HEK293T (cell line): ENCODE measurements at regions not wholly inside any gene's neighbourhood (a gene's known extent, or its start where the extent isn't known, plus 50 kb on each side); places are given as distances from the start of the nearest gene placed in this dataset.
A peak's percentile ranks its signal among the peaks of the same experiment; 100 is the strongest.

ENCODE experiments used
- CTCF ChIA-PET: fragments of 350-600 bp; formaldehyde crosslinking; extraction: SDS; loops from one replicate; lab custom pipeline; 2021; ENCODE audit warnings: antibody characterized with exemption, inconsistent platforms; lab: Yijun Ruan, JAX
- POLR2A ChIA-PET: fragments of 350-600 bp; formaldehyde crosslinking; extraction: SDS; loops from one replicate; lab custom pipeline; 2020; ENCODE audit warnings: antibody characterized with exemption, inconsistent platforms; lab: Yijun Ruan, JAX
- DNase-seq: peaks from one replicate; pipeline ENCODE4 v3.0.0; 2012; ENCODE audit warnings: mixed read lengths; ENCODE audit errors: extremely low spot score
- ARNT ChIP-seq: fragments of 450-650 bp; IDR thresholded peaks from 2 replicates; pipeline ENCODE4 v1.6.1; 2017; ENCODE audit warnings: mild to moderate bottlenecking
- BHLHE40 ChIP-seq: fragments of 450-650 bp; IDR thresholded peaks from 2 replicates; pipeline ENCODE4 v1.6.1; 2016; ENCODE audit warnings: mild to moderate bottlenecking, moderate library complexity, borderline replicate concordance
- CTBP1 ChIP-seq: fragments of 450-650 bp; IDR thresholded peaks from 2 replicates; pipeline ENCODE4 v1.6.1; 2016; ENCODE audit warnings: borderline replicate concordance
- ELF4 ChIP-seq: fragments of 450-650 bp; IDR thresholded peaks from 2 replicates; pipeline ENCODE4 v1.6.1; 2017; ENCODE audit warnings: antibody characterized with exemption
- FOXA1 ChIP-seq: fragments of 450-650 bp; IDR thresholded peaks from 2 replicates; pipeline ENCODE4 v1.6.1; 2016; ENCODE audit warnings: mild to moderate bottlenecking
- FOXK2 ChIP-seq: fragments of 450-650 bp; IDR thresholded peaks from 2 replicates; pipeline ENCODE4 v1.6.1; 2016; ENCODE audit warnings: mild to moderate bottlenecking
- FOXM1 ChIP-seq: fragments of 450-650 bp; IDR thresholded peaks from 2 replicates; pipeline ENCODE4 v1.6.1; 2017; ENCODE audit warnings: mild to moderate bottlenecking, borderline replicate concordance
- HDGF ChIP-seq: fragments of 450-650 bp; IDR thresholded peaks from 2 replicates; pipeline ENCODE4 v1.6.1; 2017; ENCODE audit warnings: antibody characterized with exemption, borderline replicate concordance
- L3MBTL2 ChIP-seq: fragments of 450-650 bp; conservative IDR thresholded peaks from 2 replicates; pipeline ENCODE4 v1.6.1; 2016; ENCODE audit warnings: mild to moderate bottlenecking
- LEF1 ChIP-seq: fragments of 450-650 bp; IDR thresholded peaks from 2 replicates; pipeline ENCODE4 v1.6.1; 2017; ENCODE audit warnings: mild to moderate bottlenecking, borderline replicate concordance
- NFRKB ChIP-seq: fragments of 450-650 bp; IDR thresholded peaks from 2 replicates; pipeline ENCODE4 v1.6.1; 2016; ENCODE audit warnings: mild to moderate bottlenecking, moderate library complexity
- SP1 ChIP-seq: fragments of 450-650 bp; IDR thresholded peaks from 2 replicates; pipeline ENCODE4 v1.6.1; 2017
- SUZ12 ChIP-seq: fragments of 450-650 bp; IDR thresholded peaks from 2 replicates; pipeline ENCODE4 v1.6.1; 2016; ENCODE audit warnings: mild to moderate bottlenecking
- TARDBP ChIP-seq: fragments of 450-650 bp; IDR thresholded peaks from 2 replicates; pipeline ENCODE4 v1.6.1; 2016
- ZNF384 ChIP-seq: fragments of 450-650 bp; IDR thresholded peaks from 2 replicates; pipeline ENCODE4 v1.6.1; 2016
- TF ChIP-seq, protein P1 (sequence below): fragments of 450-650 bp; IDR thresholded peaks from 2 replicates; pipeline ENCODE4 v1.6.1; 2016

DNA sequence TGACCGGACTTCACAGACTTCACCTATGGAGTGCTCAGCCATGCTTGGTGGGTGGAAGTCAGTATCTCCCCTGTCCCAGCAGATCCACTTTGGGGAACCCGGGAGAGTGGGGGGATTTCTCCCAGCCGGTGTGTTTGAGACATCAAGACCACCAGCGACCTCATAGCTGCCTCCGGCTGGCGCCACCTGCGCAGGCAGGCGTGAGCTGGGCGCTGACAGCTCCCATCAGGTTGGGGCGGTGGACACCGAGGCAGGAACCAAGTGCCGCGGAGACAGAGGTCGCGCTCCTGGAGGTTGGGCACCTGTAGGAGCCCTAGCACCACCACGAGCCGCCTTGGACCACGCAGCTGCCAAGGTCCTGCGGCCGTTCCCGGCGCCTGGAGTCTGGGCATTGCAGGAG, 124.0 kb upstream of the LARP1 start:
- TF ChIP-seq BHLHE40 = no peak
- no peak for TF ChIP-seq L3MBTL2
- no peak for TF ChIP-seq NFRKB
- TF ChIP-seq HDGF = no peak
- POLR2A ChIA-PET = no interaction called here
- CTCF ChIA-PET = interaction anchor here (0.6 kb wide), 1 partner anchor 140 kb away, joined by 3 read pairs; no protein-coding TSS in a partner anchor
- DNase-seq = no peak

DNA sequence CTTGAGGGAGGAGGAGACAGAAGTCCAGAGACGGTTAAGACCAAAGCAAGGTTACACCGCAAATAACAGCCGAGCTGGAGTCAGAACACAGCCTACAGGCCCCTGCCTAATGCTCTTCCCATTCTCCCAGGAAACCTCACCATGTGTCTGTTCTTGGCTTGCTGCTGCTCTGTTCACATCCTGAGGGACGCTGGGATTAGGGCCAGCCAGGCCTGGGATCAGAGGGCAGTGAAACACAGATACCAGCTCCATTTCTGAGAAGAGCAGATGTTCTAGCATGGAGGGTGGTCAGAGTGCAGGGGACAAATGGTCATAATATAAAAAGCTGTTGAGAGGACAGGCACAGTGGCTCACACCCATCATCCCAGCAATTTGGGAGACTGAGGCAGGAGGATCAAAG, 124.8 kb upstream of the LARP1 start:
- TF ChIP-seq, protein P1, sequence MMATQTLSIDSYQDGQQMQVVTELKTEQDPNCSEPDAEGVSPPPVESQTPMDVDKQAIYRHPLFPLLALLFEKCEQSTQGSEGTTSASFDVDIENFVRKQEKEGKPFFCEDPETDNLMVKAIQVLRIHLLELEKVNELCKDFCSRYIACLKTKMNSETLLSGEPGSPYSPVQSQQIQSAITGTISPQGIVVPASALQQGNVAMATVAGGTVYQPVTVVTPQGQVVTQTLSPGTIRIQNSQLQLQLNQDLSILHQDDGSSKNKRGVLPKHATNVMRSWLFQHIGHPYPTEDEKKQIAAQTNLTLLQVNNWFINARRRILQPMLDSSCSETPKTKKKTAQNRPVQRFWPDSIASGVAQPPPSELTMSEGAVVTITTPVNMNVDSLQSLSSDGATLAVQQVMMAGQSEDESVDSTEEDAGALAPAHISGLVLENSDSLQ = no peak
- TF ChIP-seq SUZ12 (no peak), HDGF (no peak), FOXM1 (no peak), ARNT (no peak), ZNF384 (no peak), CTBP1 (no peak), SP1 (no peak), L3MBTL2 (no peak), FOXK2 (no peak), LEF1 (no peak), ELF4 (no peak), BHLHE40 (no peak)
- no peak for DNase-seq
- CTCF ChIA-PET = interaction anchor here (0.8 to 1.6 kb wide), 2 partner anchors 19 to 221 kb away, joined by 4 read pairs; no protein-coding TSS in a partner anchor
- POLR2A ChIA-PET = no interaction called here

DNA sequence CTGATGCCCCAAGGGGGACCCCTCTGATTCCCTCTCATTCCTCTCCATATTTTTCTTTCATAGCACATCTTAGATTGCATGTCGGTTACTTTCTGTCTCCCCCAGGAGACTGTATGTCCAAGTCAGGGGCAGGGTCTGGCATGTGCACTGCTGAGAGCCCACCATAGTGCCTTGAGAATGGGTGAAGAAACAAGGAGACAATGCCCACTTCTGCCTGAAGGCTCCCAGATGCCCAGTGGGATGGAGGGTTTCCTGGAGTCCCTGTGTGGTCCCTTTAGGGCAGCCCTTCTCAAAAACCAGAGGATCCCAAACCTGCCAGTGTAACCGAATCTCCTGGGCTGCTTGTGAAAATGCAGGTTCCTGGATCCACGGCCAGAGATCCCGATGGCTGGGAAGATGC, 126.5 kb upstream of the LARP1 start:
- TF ChIP-seq BHLHE40 = no peak
- no peak for TF ChIP-seq SP1
- no peak for TF ChIP-seq ARNT
- no peak for TF ChIP-seq NFRKB
- TF ChIP-seq, protein P1 = no peak
- no peak for TF ChIP-seq HDGF
- no peak for TF ChIP-seq TARDBP
- no peak for TF ChIP-seq FOXM1
- TF ChIP-seq ZNF384 = no peak
- no peak for TF ChIP-seq ELF4
- POLR2A ChIA-PET = no interaction called here
- no peak for DNase-seq
- CTCF ChIA-PET = interaction anchor here (0.5 to 0.6 kb wide), 2 partner anchors 19 to 555 kb away, joined by 3 read pairs; no protein-coding TSS in a partner anchor

DNA sequence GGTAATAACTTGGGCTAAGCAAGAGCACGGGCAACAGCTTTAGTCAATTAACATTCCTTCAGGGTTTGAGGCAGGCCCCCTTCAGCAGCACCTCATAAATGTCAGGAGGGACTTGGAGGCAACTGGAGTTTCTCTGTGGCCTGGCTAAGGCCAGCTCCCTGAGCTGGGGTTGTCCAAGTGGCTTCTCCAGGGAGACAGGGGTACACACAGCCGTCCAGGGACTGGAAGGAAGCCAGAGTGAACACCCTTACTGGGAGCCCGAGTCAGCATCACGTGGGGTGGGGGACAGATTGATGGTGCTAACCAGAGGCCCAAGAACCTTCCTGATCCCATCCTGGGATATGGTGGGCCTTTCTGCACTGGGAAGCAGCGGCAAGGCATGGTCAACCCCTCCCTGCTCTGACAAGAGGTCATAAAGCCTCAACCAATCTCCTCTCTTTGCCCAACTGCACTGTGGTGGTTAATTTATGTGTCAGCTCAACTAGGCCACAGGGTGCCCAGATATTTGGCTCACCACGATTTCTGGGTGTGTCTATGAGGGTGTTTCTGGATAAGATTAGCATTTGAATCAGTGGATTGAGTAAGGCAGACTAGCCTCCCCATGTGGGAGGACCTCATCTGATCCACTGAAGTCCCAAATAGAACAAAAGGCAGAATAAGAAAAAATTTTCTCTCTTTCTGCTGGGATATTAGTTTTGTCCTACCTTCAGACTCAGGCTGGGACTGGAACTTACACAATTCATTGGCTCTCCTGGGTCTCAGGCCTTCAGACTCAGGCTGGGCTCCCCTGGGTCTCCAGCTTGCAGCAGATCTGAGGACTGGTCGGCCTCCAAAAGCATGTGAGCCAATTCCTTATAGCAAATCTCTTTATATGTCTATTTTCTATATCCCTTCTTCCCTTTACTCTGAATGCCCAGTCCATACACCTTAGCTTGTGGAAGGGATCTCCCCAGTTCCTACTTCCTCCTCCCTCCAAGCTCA, 127.2 kb upstream of the LARP1 start:
- ChIA-PET CTCF (interaction anchor here (0.5 to 1.4 kb wide), 4 partner anchors 12 to 206 kb away, joined by 3 to 4 read pairs (median 3); no protein-coding TSS in a partner anchor), POLR2A (interaction anchor here (1.2 kb wide), 1 partner anchor 9 kb away, joined by 3 read pairs; no protein-coding TSS in a partner anchor)
- peak; percentile 9 for DNase-seq
- TF ChIP-seq ARNT = no peak
- no peak for TF ChIP-seq ELF4
- TF ChIP-seq FOXM1 = no peak
- no peak for TF ChIP-seq LEF1
- TF ChIP-seq FOXA1 = no peak
- TF ChIP-seq, protein P1 = no peak
- no peak for TF ChIP-seq CTBP1

DNA sequence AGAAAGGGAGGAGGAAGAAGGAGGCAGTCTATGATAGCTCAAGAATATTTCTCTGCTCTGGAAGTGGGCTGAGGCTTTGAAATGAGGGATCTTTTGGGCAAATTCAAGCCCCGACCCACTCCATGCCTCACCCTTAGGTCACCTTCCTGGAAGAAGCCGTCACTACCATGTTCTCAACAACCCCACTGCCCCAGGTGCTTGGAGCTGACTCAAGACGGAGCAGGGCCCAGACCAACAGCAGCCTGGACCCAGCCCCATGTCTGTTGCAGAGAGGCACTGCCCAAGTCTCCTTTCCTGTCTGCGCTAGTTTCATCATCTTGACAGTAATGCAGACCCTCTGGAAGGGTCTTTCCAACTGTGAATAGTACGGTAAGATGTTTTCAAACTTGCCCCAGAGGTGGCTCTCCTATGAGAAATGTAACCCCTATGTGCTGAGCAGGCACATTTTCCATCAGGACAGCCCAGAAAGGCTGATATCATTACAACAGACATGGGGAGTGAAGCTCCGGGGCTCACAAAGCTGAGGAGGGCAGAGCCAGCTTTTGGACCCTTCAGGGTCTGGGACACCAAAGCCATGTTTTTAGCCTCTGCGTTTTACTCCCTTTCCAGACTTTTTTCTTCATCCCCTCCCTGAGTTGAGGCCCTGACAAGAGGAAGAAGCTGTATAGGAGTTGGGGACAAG, 128.2 kb upstream of the LARP1 start:
- DNase-seq = peak; percentile 5
- TF ChIP-seq HDGF (no peak), FOXA1 (no peak), TARDBP (no peak), SUZ12 (no peak), SP1 (no peak), NFRKB (no peak), ZNF384 (no peak), FOXK2 (no peak), LEF1 (no peak), ELF4 (no peak)
- TF ChIP-seq, protein P1 = no peak
- ChIA-PET CTCF (interaction anchor here (0.6 to 1.7 kb wide), 4 partner anchors 106 to 205 kb away, joined by 3 to 4 read pairs (median 3); no protein-coding TSS in a partner anchor), POLR2A (interaction anchor here (1.2 kb wide), 1 partner anchor 8 kb away, joined by 3 read pairs; no protein-coding TSS in a partner anchor)

DNA sequence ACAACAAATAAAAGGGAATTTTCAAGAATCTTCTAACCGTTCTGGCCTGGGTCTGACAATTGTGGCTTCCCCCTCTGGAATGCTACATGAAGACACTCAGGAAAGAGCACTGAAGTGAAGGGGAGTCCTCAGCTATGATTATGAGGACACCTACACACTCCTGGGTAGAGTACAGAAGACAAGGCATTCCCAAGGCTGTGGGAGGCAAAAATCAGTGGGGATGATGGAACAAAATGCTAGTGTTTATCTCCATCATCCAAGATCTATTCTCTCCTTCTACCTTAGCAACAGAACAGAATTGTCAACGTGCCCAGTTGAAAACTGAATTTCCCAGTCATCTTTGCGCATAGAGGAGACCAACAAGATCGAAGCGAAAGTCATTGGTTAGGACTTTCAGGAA, 130.1 kb upstream of the LARP1 start:
- POLR2A ChIA-PET = no interaction called here
- peak; percentile 2 for DNase-seq
- TF ChIP-seq FOXM1 (no peak), BHLHE40 (no peak), SUZ12 (no peak), FOXK2 (no peak), CTBP1 (no peak), HDGF (no peak), LEF1 (no peak)
- CTCF ChIA-PET = no interaction called here
